IMR-90 (cell line): ENCODE measurements at regions not wholly inside any gene's neighbourhood (a gene's known extent, or its start where the extent isn't known, plus 50 kb on each side); places are given as distances from the start of the nearest gene placed in this dataset.

ENCODE experiments used
- ATAC-seq: fragments of 200-7000 bp; cut with Tn5 transposase; 2 replicates; pipeline ENCODE4 v1.9.1; 2020; ENCODE audit warnings: low read depth, mild to moderate bottlenecking, moderate library complexity
- BruUV-seq: library from RNA; stranded (reverse); fragments of 400-500 nt; replicated peaks from 2 replicates; lab custom pipeline; 2021; lab: Mats Ljungman, UMichigan
- CTCF ChIA-PET: fragments of 300-600 bp; formaldehyde crosslinking; extraction: SDS; loops from one replicate; lab custom pipeline; 2021; ENCODE audit warnings: antibody characterized with exemption; lab: Yijun Ruan, JAX
- POLR2A ChIA-PET: fragments of 300-600 bp; sonication (Branson Sonifier 250); formaldehyde crosslinking; loops from one replicate; lab custom pipeline; 2022; ENCODE audit warnings: antibody characterized with exemption; ENCODE audit not compliant: unreplicated experiment; lab: Charles Lee
- DNase-seq: peaks from one replicate; pipeline ENCODE4 v3.0.0; 2013
- H2AFZ ChIP-seq: replicated peaks from 2 replicates; pipeline ENCODE3; 2013; ENCODE audit warnings: low read length, mild to moderate bottlenecking; ENCODE audit not compliant: poor library complexity
- H2AK5ac ChIP-seq: 2 replicates; pipeline ENCODE4 v1.6.1; 2013; ENCODE audit warnings: low read depth, low read length, inconsistent platforms
- H2AK9ac ChIP-seq: replicated peaks from 2 replicates; pipeline ENCODE3; 2013; ENCODE audit warnings: mild to moderate bottlenecking, low read depth, low read length, moderate library complexity; ENCODE audit not compliant: poor library complexity
- H2BK120ac ChIP-seq: 2 replicates; pipeline ENCODE4 v1.6.1; 2013; ENCODE audit warnings: low read depth, low read length, inconsistent platforms
- H2BK15ac ChIP-seq: 3 replicates; pipeline ENCODE4 v1.6.1; 2013; ENCODE audit warnings: low read depth, low read length, inconsistent platforms
- H2BK20ac ChIP-seq: 2 replicates; pipeline ENCODE4 v1.6.1; 2013; ENCODE audit warnings: low read depth, mild to moderate bottlenecking, inconsistent platforms, low read length, moderate library complexity
- H2BK5ac ChIP-seq: 2 replicates; pipeline ENCODE4 v1.6.1; 2013; ENCODE audit warnings: mild to moderate bottlenecking, low read depth, low read length, inconsistent platforms; ENCODE audit not compliant: poor library complexity, severe bottlenecking
- H3K14ac ChIP-seq: replicated peaks from 2 replicates; pipeline ENCODE4 v1.6.1; 2013; ENCODE audit warnings: low read depth, low read length, inconsistent platforms
- H3K18ac ChIP-seq: 2 replicates; pipeline ENCODE4 v1.6.1; 2013; ENCODE audit warnings: low read depth, low read length, control low read depth
- H3K23ac ChIP-seq: 2 replicates; pipeline ENCODE4 v1.6.1; 2013; ENCODE audit warnings: low read depth, low read length, inconsistent platforms
- H3K27ac ChIP-seq: 2 replicates; pipeline ENCODE4 v1.5.1; 2013; ENCODE audit warnings: mild to moderate bottlenecking, control low read depth, low read length; ENCODE audit not compliant: insufficient read depth
- H3K27me3 ChIP-seq: 2 replicates; pipeline ENCODE4 v1.6.1; 2013; ENCODE audit warnings: low read length; ENCODE audit not compliant: control insufficient read depth, insufficient read depth
- H3K36me3 ChIP-seq: 2 replicates; pipeline ENCODE4 v1.6.1; 2013; ENCODE audit warnings: low read length, mixed read lengths; ENCODE audit not compliant: control insufficient read depth, insufficient read depth
- H3K4ac ChIP-seq: 2 replicates; pipeline ENCODE4 v1.6.1; 2013; ENCODE audit warnings: low read depth, low read length, inconsistent platforms
- H3K4me1 ChIP-seq: 2 replicates; pipeline ENCODE4 v1.6.1; 2013; ENCODE audit warnings: low read length, mixed read lengths; ENCODE audit not compliant: control insufficient read depth, insufficient read depth
- H3K4me2 ChIP-seq: 2 replicates; pipeline ENCODE4 v1.6.1; 2013; ENCODE audit warnings: low read depth, mild to moderate bottlenecking, control low read depth, low read length, moderate library complexity
- H3K4me3 ChIP-seq: 2 replicates; pipeline ENCODE4 v1.5.1; 2013; ENCODE audit warnings: low read depth, mild to moderate bottlenecking, control low read depth, low read length, moderate library complexity; ENCODE audit not compliant: insufficient read depth
- H3K56ac ChIP-seq: 2 replicates; pipeline ENCODE4 v1.6.1; 2013; ENCODE audit warnings: low read length, inconsistent platforms; ENCODE audit not compliant: insufficient read depth; ENCODE audit errors: extremely low read depth
- H3K79me1 ChIP-seq, 2 experiments: 2 replicates each; pipeline ENCODE4 v1.6.1; 2013; ENCODE audit warnings: low read length in 2 of 2, inconsistent platforms in 1 of 2, low read depth in 1 of 2
- H3K9ac ChIP-seq: 2 replicates; pipeline ENCODE4 v1.6.1; 2013; ENCODE audit warnings: low read depth, low read length, control low read depth
- H3K9me1 ChIP-seq: 2 replicates; pipeline ENCODE4 v1.6.1; 2013; ENCODE audit warnings: low read length, inconsistent platforms; ENCODE audit not compliant: insufficient read depth
- H3K9me3 ChIP-seq: 2 replicates; pipeline ENCODE4 v1.6.1; 2013; ENCODE audit warnings: low read length; ENCODE audit not compliant: control insufficient read depth, insufficient read depth
- H4K20me1 ChIP-seq: 2 replicates; pipeline ENCODE4 v1.6.1; 2013; ENCODE audit warnings: low read length, inconsistent platforms; ENCODE audit not compliant: insufficient read depth
- H4K5ac ChIP-seq: 2 replicates; pipeline ENCODE4 v1.6.1; 2013; ENCODE audit warnings: mild to moderate bottlenecking, low read depth, low read length, control low read depth
- H4K8ac ChIP-seq, 2 experiments: 2 replicates each; pipeline ENCODE4 v1.6.1; 2013; ENCODE audit warnings: low read depth in 2 of 2, low read length in 2 of 2, control low read depth in 1 of 2, inconsistent platforms in 1 of 2
- H4K91ac ChIP-seq: 2 replicates; pipeline ENCODE4 v1.6.1; 2013; ENCODE audit warnings: low read depth, low read length, inconsistent platforms; ENCODE audit not compliant: insufficient read depth
- BHLHE40 ChIP-seq: fragments of 150-350 bp; IDR thresholded peaks from 2 replicates; pipeline ENCODE4 v1.6.1; 2016; ENCODE audit warnings: mild to moderate bottlenecking, low read depth, low read length
- CEBPB ChIP-seq: IDR thresholded peaks from 2 replicates; pipeline ENCODE4 v1.6.1; 2012; ENCODE audit warnings: low read depth, low read length, improper control_type of control experiment
- CHD1 ChIP-seq: IDR thresholded peaks from 2 replicates; pipeline ENCODE4 v1.6.1; 2012; ENCODE audit warnings: low read depth, low read length, improper control_type of control experiment
- ELK1 ChIP-seq: fragments of 150-350 bp; IDR thresholded peaks from 2 replicates; pipeline ENCODE4 v1.6.1; 2016; ENCODE audit warnings: low read depth, mild to moderate bottlenecking, low read length, moderate library complexity, borderline replicate concordance
- FOS ChIP-seq: fragments of 150-350 bp; IDR thresholded peaks from 2 replicates; pipeline ENCODE4 v1.6.1; 2016; ENCODE audit warnings: low read depth, low read length
- MAFK ChIP-seq: IDR thresholded peaks from 2 replicates; pipeline ENCODE4 v1.6.1; 2012; ENCODE audit warnings: low read depth, low read length, improper control_type of control experiment
- MAZ ChIP-seq: IDR thresholded peaks from 2 replicates; pipeline ENCODE4 v1.6.1; 2012; ENCODE audit warnings: low read depth, mild to moderate bottlenecking, low read length, improper control_type of control experiment, moderate library complexity, borderline replicate concordance
- MXI1 ChIP-seq: IDR thresholded peaks from 2 replicates; pipeline ENCODE4 v1.6.1; 2012; ENCODE audit warnings: low read depth, mild to moderate bottlenecking, low read length, moderate library complexity, borderline replicate concordance
- NFE2L2 ChIP-seq: fragments of 150-350 bp; IDR thresholded peaks from 2 replicates; pipeline ENCODE4 v1.6.1; 2016; ENCODE audit warnings: low read depth, mild to moderate bottlenecking, low read length
- POLR2A ChIP-seq: IDR thresholded peaks from 2 replicates; pipeline ENCODE4 v1.6.1; 2012; ENCODE audit warnings: mild to moderate bottlenecking, low read depth, low read length
- RAD21 ChIP-seq: IDR thresholded peaks from 2 replicates; pipeline ENCODE4 v1.6.1; 2012; ENCODE audit warnings: low read length, improper control_type of control experiment
- RCOR1 ChIP-seq: IDR thresholded peaks from 2 replicates; pipeline ENCODE4 v1.6.1; 2012; ENCODE audit warnings: mild to moderate bottlenecking, low read length, improper control_type of control experiment; ENCODE audit not compliant: insufficient replicate concordance
- RFX5 ChIP-seq: IDR thresholded peaks from 2 replicates; pipeline ENCODE4 v1.8.0; 2012; ENCODE audit warnings: low read depth, mild to moderate bottlenecking, low read length, moderate library complexity
- SMC3 ChIP-seq: fragments of 150-350 bp; IDR thresholded peaks from 2 replicates; pipeline ENCODE4 v1.6.1; 2016; ENCODE audit warnings: low read depth, mild to moderate bottlenecking, antibody characterized with exemption, low read length, moderate library complexity
- USF2 ChIP-seq: fragments of 150-350 bp; IDR thresholded peaks from 2 replicates; pipeline ENCODE4 v1.6.1; 2017; ENCODE audit warnings: mild to moderate bottlenecking, antibody characterized with exemption, low read length, low read depth
- WGBS, 2 experiments: methylation state at CpG; one replicate each; pipeline versions ENCODE4 v1.1.5 to v1.1.7; 2013; ENCODE audit warnings: missing lambda C conversion rate in 2 of 2; ENCODE audit not compliant: insufficient read length in 1 of 2; ENCODE audit errors: extremely low coverage in 2 of 2; 5-methylcytosine and 5-hydroxymethylcytosine counted together
- dilution Hi-C: fragments of 300-500 bp; cut with HindIII; formaldehyde crosslinking; loops from one replicate; pipeline ENCODE4 v1.14.3; 2018; ENCODE audit warnings: low sequenced_read_pairs; ENCODE audit not compliant: unreplicated experiment
- in situ Hi-C: fragments of 300-500 bp; cut with MboI; formaldehyde crosslinking; loops from 3 replicates; pipeline ENCODE4 v1.14.3; 2019; ENCODE audit warnings: low sequenced_read_pairs, inconsistent platforms, mixed read lengths
- intact Hi-C: fragments of 100-400 bp; cut with micrococcal nuclease; formaldehyde crosslinking; loops from 2 replicates; pipeline ENCODE4 v1.10.0; 2022
- TF ChIP-seq, protein P1 (sequence below): conservative IDR thresholded peaks from 2 replicates; pipeline ENCODE4 v1.5.1; 2012; ENCODE audit warnings: mild to moderate bottlenecking, low read depth, low read length, improper control_type of control experiment

- no TSS peak for BruUV-seq
Observed at GRCh38 chr5:10826971-10827370, 65.9 kb upstream of the DAP start.

More at GRCh38 chr5:10826971-10827370, 65.9 kb upstream of the DAP start:
- H3K18ac ChIP-seq, result peak overlapping the region; percentile 31
- H3K9ac ChIP-seq, result no peak overlapping the region
- no peak overlapping the region for H3K4me2 ChIP-seq
- WGBS, 2 experiments, result no CpG with 5 or more reads among the region's 2 CpGs
- peak overlapping the region in 1 of 2 experiments; percentile 30; a peak in 2 of 4 replicates for H4K8ac ChIP-seq
- peak overlapping the region; percentile 73 for H4K91ac ChIP-seq
- no peak overlapping the region for H2AK9ac ChIP-seq
- peak overlapping the region; percentile 53 for H2BK5ac ChIP-seq
- ATAC-seq (no peak), DNase-seq (no peak)
- peaks cover 17% of the 10 kb centered on the region for H3K4me1 ChIP-seq
- peaks cover 14% of the 10 kb centered on the region; the same call in 1 of the 2 replicates for H3K9me1 ChIP-seq
- intact Hi-C loops, result no loop called here
- H2BK20ac ChIP-seq, result peak overlapping the region; percentile 75
- H2AFZ ChIP-seq, result no peak overlapping the region
- H3K27ac ChIP-seq, result no peak overlapping the region
- peak overlapping the region; percentile 48; the same call in 1 of the 2 replicates for H2AK5ac ChIP-seq
- H4K5ac ChIP-seq, result peak overlapping the region; percentile 57; the same call in 1 of the 2 replicates
- no peaks in the 10 kb centered on the region for H3K9me3 ChIP-seq
- peak overlapping the region; percentile 33 for H3K23ac ChIP-seq
- in situ Hi-C loops, result no loop called here
- no peak for TF ChIP-seq NFE2L2
- no peak for TF ChIP-seq POLR2A
- no peak for TF ChIP-seq CEBPB
- no peak for TF ChIP-seq FOS
- no peak for TF ChIP-seq USF2
- no peak for TF ChIP-seq RCOR1
- TF ChIP-seq RAD21, result no peak
- TF ChIP-seq MAFK, result no peak
- TF ChIP-seq, protein P1, sequence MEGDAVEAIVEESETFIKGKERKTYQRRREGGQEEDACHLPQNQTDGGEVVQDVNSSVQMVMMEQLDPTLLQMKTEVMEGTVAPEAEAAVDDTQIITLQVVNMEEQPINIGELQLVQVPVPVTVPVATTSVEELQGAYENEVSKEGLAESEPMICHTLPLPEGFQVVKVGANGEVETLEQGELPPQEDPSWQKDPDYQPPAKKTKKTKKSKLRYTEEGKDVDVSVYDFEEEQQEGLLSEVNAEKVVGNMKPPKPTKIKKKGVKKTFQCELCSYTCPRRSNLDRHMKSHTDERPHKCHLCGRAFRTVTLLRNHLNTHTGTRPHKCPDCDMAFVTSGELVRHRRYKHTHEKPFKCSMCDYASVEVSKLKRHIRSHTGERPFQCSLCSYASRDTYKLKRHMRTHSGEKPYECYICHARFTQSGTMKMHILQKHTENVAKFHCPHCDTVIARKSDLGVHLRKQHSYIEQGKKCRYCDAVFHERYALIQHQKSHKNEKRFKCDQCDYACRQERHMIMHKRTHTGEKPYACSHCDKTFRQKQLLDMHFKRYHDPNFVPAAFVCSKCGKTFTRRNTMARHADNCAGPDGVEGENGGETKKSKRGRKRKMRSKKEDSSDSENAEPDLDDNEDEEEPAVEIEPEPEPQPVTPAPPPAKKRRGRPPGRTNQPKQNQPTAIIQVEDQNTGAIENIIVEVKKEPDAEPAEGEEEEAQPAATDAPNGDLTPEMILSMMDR, result no peak
- no peak for TF ChIP-seq BHLHE40
- TF ChIP-seq RFX5, result no peak
- TF ChIP-seq MXI1, result no peak
- TF ChIP-seq SMC3, result no peak
- TF ChIP-seq CHD1, result no peak
- no peak for TF ChIP-seq ELK1
- no peak for TF ChIP-seq MAZ
- no peaks in the 10 kb centered on the region for H3K79me1 ChIP-seq
- peak overlapping the region; percentile 54 for H2BK120ac ChIP-seq
- no peaks in the 10 kb centered on the region for H3K27me3 ChIP-seq
- dilution Hi-C loops, result no loop called here
- ChIA-PET CTCF (interaction anchor here (0.5 to 1.3 kb wide), 3 partner anchors 12 to 484 kb away, joined by 3 read pairs; no protein-coding TSS in a partner anchor), POLR2A (interaction anchor here (0.7 kb wide), 1 partner anchor 66 kb away, joined by 3 read pairs; the partner anchor contains the start of gene DAP)
- no peak overlapping the region for H3K56ac ChIP-seq
- H3K36me3 ChIP-seq, result no peaks in the 10 kb centered on the region
- no peak overlapping the region for H3K4me3 ChIP-seq
- no peaks in the 10 kb centered on the region for H4K20me1 ChIP-seq
- peak overlapping the region; percentile 45; the same call in 2 of the 3 replicates for H2BK15ac ChIP-seq
- H3K14ac ChIP-seq, result peak overlapping the region; percentile 70; the same call in 1 of the 2 replicates
- peak overlapping the region; percentile 83 for H3K4ac ChIP-seq
